Motor neuron (in vitro differentiated cells): ENCODE measurements at regions not wholly inside any gene's neighbourhood (a gene's known extent, or its start where the extent isn't known, plus 50 kb on each side); places are given as distances from the start of the nearest gene placed in this dataset.

Source experiments
- ATAC-seq, 8 experiments: fragments of 200-7000 bp; cut with Tn5 transposase; replicated peaks in 6 of 8; 2 replicates each; pipeline ENCODE4 v1.8.0; 2021; ENCODE audit warnings: mild to moderate bottlenecking in 8 of 8, moderate library complexity in 8 of 8
- H3K27ac ChIP-seq, 2 donors: fragments of 250-450 bp; sonication (Bioruptor Pico); 2 replicates each; pipeline ENCODE4 v1.9.0; 2021; ENCODE audit warnings: antibody characterized with exemption in 2 of 2, mild to moderate bottlenecking in 2 of 2, moderate library complexity in 1 of 2
- H3K4me1 ChIP-seq, 2 donors: fragments of 250-450 bp; sonication (Bioruptor Pico); replicated peaks in 1 of 2; 2 replicates each; pipeline ENCODE4 v1.6.1; 2021; ENCODE audit warnings: antibody characterized with exemption in 2 of 2, mild to moderate bottlenecking in 2 of 2, moderate library complexity in 1 of 2
- H3K4me3 ChIP-seq, 5 donors: fragments of 250-450 bp; sonication (Bioruptor Pico); 2 replicates each; pipeline ENCODE4 v1.9.0; 2021; ENCODE audit warnings: antibody characterized with exemption in 5 of 5, mild to moderate bottlenecking in 5 of 5, moderate library complexity in 4 of 5
- WGBS, 10 experiments: fragments of 450-650 bp; shearing (Covaris generic); methylation state at CpG; one replicate each; pipeline ENCODE4 v1.0.0; 2022; 5-methylcytosine and 5-hydroxymethylcytosine counted together
- in situ Hi-C, 9 experiments: fragments of 400-800 bp; cut with MboI; loops; one replicate each; pipeline ENCODE4 v1.15.0; 2021; ENCODE audit warnings: low sequenced_read_pairs in 9 of 9, low pct_unique_long_range_greater_than_20kb in 2 of 9; ENCODE audit not compliant: unreplicated experiment in 9 of 9

GRCh38 chr5:8457187-8458037 lies 588.5 kb downstream of the MTRR start:
- H3K27ac ChIP-seq = peak overlapping the region in 1 of 2 donors; percentile 73
- in situ Hi-C loops = loop anchor here in 1 of 9 experiments (10.0 kb wide), 1 partner anchor 213 kb away; no protein-coding TSS in a partner anchor
- peak overlapping the region in 4 of 5 donors; percentile 33 to 96 (median 59) for H3K4me3 ChIP-seq
- ATAC-seq = peak; percentile 35 to 96 (median 93)
- H3K4me1 ChIP-seq = peaks cover 0 to 10% of the 10 kb centered on the region in 2 donors
- 0 to 87% (median 43%) methylated on average over 3 to 32 of the region's 74 CpGs; no CpG with 5 or more reads in 1 of the 10 experiments for WGBS, 10 experiments

DNA sequence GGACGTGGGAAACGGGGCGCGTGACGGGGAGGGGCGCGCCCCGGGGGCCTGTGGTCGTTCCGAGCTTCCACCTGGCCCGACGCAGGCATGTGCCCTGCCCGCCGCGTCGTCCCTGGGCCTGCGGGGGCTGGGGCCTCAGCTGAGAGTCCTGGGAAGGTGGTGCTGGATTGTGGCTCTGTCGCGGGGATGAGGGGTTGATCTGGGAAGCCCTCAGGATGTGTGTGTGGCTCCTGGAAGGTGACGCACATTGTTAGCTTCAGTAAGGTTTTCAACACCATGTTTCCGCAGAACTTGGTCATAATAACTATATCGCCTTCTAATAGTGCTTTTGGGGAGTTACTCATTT lies 589.1 kb downstream of the MTRR start:
- H3K4me3 ChIP-seq = peak overlapping the region in 4 of 5 donors; percentile 33 to 96 (median 59)
- peaks cover 0 to 10% of the 10 kb centered on the region in 2 donors for H3K4me1 ChIP-seq
- 0 to 100% (median 49%) methylated on average over 1 to 4 of the region's 22 CpGs; no CpG with 5 or more reads in 2 of the 10 experiments for WGBS, 10 experiments
- H3K27ac ChIP-seq = peak overlapping the region in 1 of 2 donors; percentile 73
- peak in 5 of 8 experiments; percentile 12 to 39 (median 15) for ATAC-seq
- in situ Hi-C loops = loop anchor here in 1 of 9 experiments (10.0 kb wide), 1 partner anchor 213 kb away; no protein-coding TSS in a partner anchor

DNA sequence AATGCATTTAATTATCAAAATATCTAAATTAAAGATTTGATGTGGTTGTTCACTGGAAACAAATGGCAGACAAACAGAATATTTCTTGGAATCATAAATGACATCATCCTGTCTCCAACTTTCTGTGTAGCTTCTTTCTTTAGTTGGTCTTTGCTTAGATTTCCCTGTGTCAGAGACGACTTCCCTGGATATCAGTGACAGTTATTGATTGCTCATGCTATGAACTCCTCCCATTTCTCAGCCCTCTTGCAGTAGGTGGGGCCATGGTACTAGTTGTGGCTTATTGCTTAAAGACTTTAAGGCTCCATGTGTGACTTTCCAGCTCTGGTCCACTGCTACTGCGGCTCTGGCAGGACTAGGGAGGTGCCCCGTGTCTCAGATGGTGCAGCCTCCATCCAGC lies 592.6 kb downstream of the MTRR start:
- peaks cover 0 to 3% of the 10 kb centered on the region in 2 donors for H3K4me1 ChIP-seq
- ATAC-seq = no peak
- H3K4me3 ChIP-seq = no peak overlapping the region
- in situ Hi-C loops = no loop called here
- 17 to 100% (median 60%) methylated on average over 1 to 3 of the region's 3 CpGs; no CpG with 5 or more reads in 3 of the 10 experiments for WGBS, 10 experiments
- H3K27ac ChIP-seq = no peak overlapping the region

DNA sequence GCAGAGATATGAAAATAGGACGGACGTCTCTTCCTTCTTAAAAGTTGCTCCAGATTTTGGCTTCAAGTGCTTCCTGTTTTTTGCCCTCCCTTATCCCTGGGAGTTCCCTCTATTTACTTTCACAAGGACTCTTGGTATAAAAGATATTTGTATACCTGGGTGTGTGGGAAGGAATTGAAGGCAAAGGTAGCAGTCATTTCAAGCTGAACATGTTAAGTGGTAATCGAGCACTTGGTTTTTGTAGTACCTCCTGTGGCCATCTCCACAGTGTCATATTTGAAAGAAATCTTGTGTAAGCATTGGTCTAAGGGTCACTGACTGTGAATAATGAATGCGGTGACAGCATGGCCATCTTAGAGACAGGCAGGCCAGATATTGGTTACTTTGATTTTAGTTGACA lies 593.6 kb downstream of the MTRR start:
- Histone ChIP-seq H3K4me1 (no peaks in the 10 kb centered on the region), H3K27ac (no peak overlapping the region), H3K4me3 (no peak overlapping the region)
- in situ Hi-C loops = no loop called here
- WGBS, 10 experiments = 60 to 100% (median 92%) methylated on average over 1 to 4 of the region's 4 CpGs; no CpG with 5 or more reads in 1 of the 10 experiments
- ATAC-seq = no peak

GRCh38 chr5:8470489-8470888 lies 601.5 kb downstream of the MTRR start:
- WGBS, 10 experiments = 65 to 100% (median 100%) methylated on average over 1 to 4 of the region's 4 CpGs; no CpG with 5 or more reads in 3 of the 10 experiments
- no peak overlapping the region for H3K4me3 ChIP-seq
- H3K4me1 ChIP-seq = no peaks in the 10 kb centered on the region
- H3K27ac ChIP-seq = no peak overlapping the region
- ATAC-seq = no peak
- in situ Hi-C loops = no loop called here

- Histone ChIP-seq H3K4me3 (no peak overlapping the region), H3K27ac (no peak overlapping the region), H3K4me1 (no peaks in the 10 kb centered on the region)
- 7 to 92% (median 69%) methylated on average over 2 to 4 of the region's 4 CpGs; no CpG with 5 or more reads in 2 of the 10 experiments for WGBS, 10 experiments
- ATAC-seq = peak in 2 of 8 experiments; percentile 56 to 78
- in situ Hi-C loops = no loop called here
These were observed 602.6 kb downstream of the MTRR start for GRCh38 chr5:8471581-8471980.

DNA sequence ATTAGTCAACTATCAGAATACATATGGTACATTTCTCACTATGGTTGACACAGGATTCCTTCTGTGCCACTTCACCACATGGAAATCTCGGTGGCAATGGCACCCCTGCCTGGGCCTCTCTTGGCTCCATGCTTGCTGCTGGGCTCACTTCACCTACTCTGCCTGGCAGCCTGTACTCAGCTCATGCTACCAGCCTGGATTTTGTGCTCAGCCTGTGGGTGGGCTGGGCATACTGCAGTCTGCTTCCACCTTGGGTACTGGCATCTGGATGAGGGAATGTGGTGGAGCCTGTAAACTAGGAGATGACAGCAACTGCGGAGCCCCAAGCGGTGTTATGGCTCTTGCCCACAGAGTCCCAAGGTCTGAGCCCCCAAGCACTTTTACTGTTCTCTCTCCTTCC lies 604.1 kb downstream of the MTRR start:
- Histone ChIP-seq H3K27ac (no peak overlapping the region), H3K4me1 (no peaks in the 10 kb centered on the region), H3K4me3 (no peak overlapping the region)
- ATAC-seq = no peak
- 0 to 100% (median 92%) methylated on average over 1 to 3 of the region's 3 CpGs; no CpG with 5 or more reads in 1 of the 10 experiments for WGBS, 10 experiments
- in situ Hi-C loops = no loop called here

DNA sequence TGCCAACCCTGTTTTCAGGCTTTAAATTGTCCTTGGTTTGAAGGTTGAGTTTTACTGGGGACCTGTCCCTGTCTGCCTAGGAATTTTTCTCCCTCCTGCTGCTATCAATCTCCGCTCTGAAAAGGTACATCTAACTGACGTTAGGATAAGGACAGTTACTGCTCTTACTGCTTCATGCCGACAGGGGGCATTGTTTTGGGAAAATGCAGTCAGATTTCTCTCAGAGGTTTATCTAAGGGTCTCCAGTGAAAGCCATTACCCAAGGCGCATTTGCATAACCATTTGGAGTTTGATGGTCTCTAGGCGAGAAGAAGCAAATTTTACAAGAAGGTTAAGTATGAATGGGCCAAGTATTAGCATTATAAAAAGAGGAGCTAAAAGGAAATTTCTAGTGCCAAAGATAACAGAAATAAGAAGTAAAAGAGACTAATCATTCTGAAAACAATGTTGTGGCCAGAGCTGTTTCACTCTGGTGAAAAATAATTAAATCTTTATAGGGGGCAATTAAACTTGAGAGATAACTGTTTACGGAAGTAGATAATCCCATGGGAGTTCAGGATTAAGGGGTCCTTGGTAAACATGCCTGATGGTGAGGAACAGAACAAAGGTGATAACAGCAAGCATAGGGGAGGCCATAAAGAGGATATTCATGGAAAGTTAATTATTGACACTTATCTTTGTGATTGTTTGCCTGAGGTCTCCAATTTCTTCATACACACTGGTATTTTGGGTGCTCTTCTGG lies 605.0 kb downstream of the MTRR start:
- ATAC-seq = no peak
- no peak overlapping the region for H3K4me3 ChIP-seq
- 52 to 96% (median 62%) methylated on average over 1 to 6 of the region's 6 CpGs for WGBS, 10 experiments
- H3K27ac ChIP-seq = no peak overlapping the region
- in situ Hi-C loops = no loop called here
- no peaks in the 10 kb centered on the region for H3K4me1 ChIP-seq

DNA sequence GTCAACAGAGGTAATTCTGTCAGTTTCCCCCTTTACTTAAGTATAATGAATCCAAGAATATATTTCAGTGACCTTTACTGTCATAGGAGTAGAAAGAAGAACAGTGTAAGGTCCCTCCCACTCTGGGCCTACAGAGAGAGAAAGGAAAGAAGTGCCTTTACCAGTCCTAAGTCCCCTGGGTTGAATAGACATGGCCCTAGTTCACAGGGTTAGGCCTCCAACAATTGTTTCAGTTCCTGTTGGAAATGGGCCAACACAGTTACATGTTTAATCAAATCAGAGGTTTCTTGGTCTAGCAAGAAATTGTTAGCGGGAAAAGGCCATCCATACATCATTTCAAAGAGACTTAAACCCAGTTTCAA lies 605.6 kb downstream of the MTRR start:
- ATAC-seq = no peak
- in situ Hi-C loops = no loop called here
- H3K4me1 ChIP-seq = no peaks in the 10 kb centered on the region
- WGBS, 10 experiments = 83 to 100% (median 100%) methylated on average over 1 of the region's 1 CpG; no CpG with 5 or more reads in 3 of the 10 experiments
- no peak overlapping the region for H3K4me3 ChIP-seq
- no peak overlapping the region for H3K27ac ChIP-seq

DNA sequence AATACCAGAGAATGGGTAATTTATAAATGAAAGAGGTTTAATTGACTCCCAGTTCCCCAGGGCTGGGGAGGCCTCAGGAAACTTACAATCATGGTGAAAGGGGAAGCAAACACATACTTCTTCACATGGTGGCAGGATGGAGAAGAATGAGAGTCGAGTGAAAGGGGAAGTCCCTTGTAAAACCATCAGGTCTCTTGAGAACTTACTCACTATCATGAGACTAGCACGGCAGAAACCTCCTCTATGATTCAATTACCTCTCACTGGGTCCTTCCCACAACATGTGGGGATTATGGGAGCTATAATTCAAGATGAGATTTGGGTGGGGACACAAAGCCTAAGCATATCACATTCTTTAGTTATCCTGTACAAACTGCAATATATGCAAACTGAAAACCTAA lies 609.4 kb downstream of the MTRR start:
- H3K4me3 ChIP-seq = no peak overlapping the region
- in situ Hi-C loops = no loop called here
- no peaks in the 10 kb centered on the region for H3K4me1 ChIP-seq
- WGBS, 10 experiments = 0 to 80% (median 59%) methylated on average over 1 to 2 of the region's 2 CpGs; no CpG with 5 or more reads in 2 of the 10 experiments
- no peak overlapping the region for H3K27ac ChIP-seq
- peak in 2 of 8 experiments; percentile 46 to 99 for ATAC-seq

GRCh38 chr5:8481007-8481406 lies 612.1 kb downstream of the MTRR start:
- in situ Hi-C loops = no loop called here
- ATAC-seq = no peak
- 33 to 100% (median 93%) methylated on average over 2 of the region's 2 CpGs; no CpG with 5 or more reads in 3 of the 10 experiments for WGBS, 10 experiments

DNA sequence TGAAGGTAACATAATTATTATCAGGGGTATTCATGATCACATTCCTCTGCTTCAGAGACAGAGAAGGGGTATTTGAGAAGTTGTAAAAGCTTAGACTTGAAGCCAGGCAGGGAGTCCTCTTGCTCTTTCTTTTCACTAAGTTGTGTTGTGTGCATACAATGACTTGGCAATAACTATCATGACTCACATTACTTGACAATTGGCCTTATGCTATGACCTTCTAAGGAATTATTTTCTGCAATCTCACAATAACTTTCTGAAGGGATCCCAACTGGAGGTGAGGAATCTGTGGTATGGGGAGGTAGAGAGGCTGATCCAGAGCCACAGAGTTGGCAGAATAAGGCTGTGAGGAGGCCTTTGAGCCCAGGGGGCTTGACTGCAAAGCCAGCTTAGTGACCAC lies 622.3 kb downstream of the MTRR start:
- Histone ChIP-seq H3K27ac (no peak overlapping the region), H3K4me3 (no peak overlapping the region), H3K4me1 (no peaks in the 10 kb centered on the region)
- in situ Hi-C loops = no loop called here
- peak in 3 of 8 experiments; percentile 18 to 72 (median 70) for ATAC-seq

More at GRCh38 chr5:8481007-8481406, 612.1 kb downstream of the MTRR start:
- no peaks in the 10 kb centered on the region for H3K4me1 ChIP-seq
- no peak overlapping the region for H3K4me3 ChIP-seq
- no peak overlapping the region for H3K27ac ChIP-seq

DNA sequence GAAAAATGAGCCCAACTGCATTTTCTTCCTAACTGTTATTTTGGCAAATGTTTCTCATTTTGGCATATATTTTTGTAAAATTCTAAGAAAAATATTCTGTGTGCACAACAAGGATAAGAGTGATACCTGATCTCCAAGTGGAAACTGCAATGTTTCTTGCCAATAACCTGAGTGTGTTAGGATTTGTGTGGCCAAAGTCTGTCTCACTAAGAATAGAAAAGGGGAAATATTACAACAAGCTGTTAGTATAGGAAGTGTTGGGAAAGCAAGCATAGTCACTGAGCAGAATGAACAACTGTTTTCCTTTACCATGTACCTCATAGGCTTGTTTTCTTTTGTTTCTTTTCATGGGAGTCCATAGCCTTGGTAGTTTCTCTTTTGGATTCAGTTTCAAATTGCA lies 624.2 kb downstream of the MTRR start:
- H3K27ac ChIP-seq = no peak overlapping the region
- no peak for ATAC-seq
- H3K4me1 ChIP-seq = no peaks in the 10 kb centered on the region
- no peak overlapping the region for H3K4me3 ChIP-seq
- in situ Hi-C loops = no loop called here
